PC-3 (cell line): ENCODE measurements at regions not wholly inside any gene's neighbourhood (a gene's known extent, or its start where the extent isn't known, plus 50 kb on each side); places are given as distances from the start of the nearest gene placed in this dataset.

Experiments
- ATAC-seq: fragments of 200-7000 bp; cut with Tn5 transposase; 2 replicates; pipeline ENCODE4 v1.9.1; 2020; ENCODE audit warnings: mild to moderate bottlenecking, moderate library complexity
- BruUV-seq: library from RNA; stranded (reverse); fragments of 400-500 nt; replicated peaks from 2 replicates; lab custom pipeline; 2021; lab: Mats Ljungman, UMichigan
- CTCF ChIA-PET: fragments of 300-600 bp; sonication (Branson Sonifier 250); formaldehyde crosslinking; loops from one replicate; lab custom pipeline; 2022; ENCODE audit warnings: antibody characterized with exemption; lab: Charles Lee
- POLR2A ChIA-PET: fragments of 300-600 bp; sonication (Branson Sonifier 250); formaldehyde crosslinking; loops from one replicate; lab custom pipeline; 2022; ENCODE audit warnings: antibody characterized with exemption; ENCODE audit not compliant: unreplicated experiment; lab: Charles Lee
- DNase-seq: peaks from one replicate; pipeline ENCODE4 v3.0.0-alpha.2; 2015
- H2AFZ ChIP-seq: fragments of 300-600 bp; sonication (generic); 2 replicates; pipeline ENCODE4 v1.6.0; 2016; ENCODE audit warnings: antibody characterized with exemption, low read length
- H3F3A ChIP-seq: fragments of 300-600 bp; sonication (generic); one replicate; pipeline ENCODE4 v1.6.0; 2017; ENCODE audit warnings: antibody characterized with exemption, low read length, control low read depth, mild to moderate bottlenecking; ENCODE audit not compliant: unreplicated experiment
- H3K27ac ChIP-seq: fragments of 300-600 bp; sonication (generic); 2 replicates; pipeline ENCODE4 v1.5.1; 2016; ENCODE audit warnings: mild to moderate bottlenecking, low read length
- H3K27me3 ChIP-seq: fragments of 300-600 bp; sonication (generic); 2 replicates; pipeline ENCODE4 v1.6.1; 2016; ENCODE audit warnings: low read length, mixed read lengths
- H3K36me3 ChIP-seq: fragments of 300-600 bp; sonication (generic); 2 replicates; pipeline ENCODE4 v1.6.1; 2016; ENCODE audit warnings: low read depth, mixed run types, low read length, mixed read lengths
- H3K4me1 ChIP-seq: fragments of 300-600 bp; sonication (generic); 2 replicates; pipeline ENCODE4 v1.5.1; 2016; ENCODE audit warnings: low read length; ENCODE audit not compliant: insufficient read depth
- H3K4me2 ChIP-seq: fragments of 300-600 bp; sonication (generic); 2 replicates; pipeline ENCODE4 v1.6.0; 2016; ENCODE audit warnings: low read length
- H3K4me3 ChIP-seq: fragments of 300-600 bp; sonication (generic); 2 replicates; pipeline ENCODE4 v1.5.1; 2016; ENCODE audit warnings: mild to moderate bottlenecking, low read length, mixed read lengths
- H3K79me2 ChIP-seq: fragments of 300-600 bp; sonication (generic); 2 replicates; pipeline ENCODE4 v1.6.1; 2017; ENCODE audit warnings: low read length, mixed read lengths
- H3K9ac ChIP-seq: fragments of 300-600 bp; sonication (generic); 2 replicates; pipeline ENCODE4 v1.6.0; 2016; ENCODE audit warnings: mild to moderate bottlenecking, low read length
- H3K9me2 ChIP-seq: fragments of 300-600 bp; sonication (generic); replicated peaks from 2 replicates; pipeline ENCODE4 v1.6.1; 2016; ENCODE audit warnings: mixed run types, low read length, mixed read lengths
- H3K9me3 ChIP-seq: fragments of 300-600 bp; sonication (generic); 2 replicates; pipeline ENCODE4 v1.6.1; 2016; ENCODE audit warnings: low read length, mixed read lengths
- H4K20me1 ChIP-seq: fragments of 300-600 bp; sonication (generic); 2 replicates; pipeline ENCODE4 v1.6.1; 2016; ENCODE audit warnings: low read length, mixed read lengths
- EZH2 ChIP-seq: fragments of 300-600 bp; sonication (generic); IDR thresholded peaks from one replicate; pipeline ENCODE4 v1.6.1; 2017; ENCODE audit warnings: antibody characterized with exemption, mild to moderate bottlenecking, low read length; ENCODE audit not compliant: unreplicated experiment
- EZH2phosphoT487 ChIP-seq: fragments of 300-600 bp; sonication (generic); IDR thresholded peaks from 2 replicates; pipeline ENCODE4 v1.6.1; 2018; ENCODE audit warnings: mild to moderate bottlenecking, antibody characterized with exemption, low read length, borderline replicate concordance
- intact Hi-C: fragments of 100-400 bp; cut with micrococcal nuclease; formaldehyde crosslinking; loops from 2 replicates; pipeline ENCODE4 v1.9.0; 2023
- TF ChIP-seq, protein P1 (sequence below): fragments of 300-600 bp; sonication (generic); conservative IDR thresholded peaks from 2 replicates; pipeline ENCODE4 v1.5.1; 2017; ENCODE audit warnings: antibody characterized with exemption, low read depth, mild to moderate bottlenecking, low read length

DNA sequence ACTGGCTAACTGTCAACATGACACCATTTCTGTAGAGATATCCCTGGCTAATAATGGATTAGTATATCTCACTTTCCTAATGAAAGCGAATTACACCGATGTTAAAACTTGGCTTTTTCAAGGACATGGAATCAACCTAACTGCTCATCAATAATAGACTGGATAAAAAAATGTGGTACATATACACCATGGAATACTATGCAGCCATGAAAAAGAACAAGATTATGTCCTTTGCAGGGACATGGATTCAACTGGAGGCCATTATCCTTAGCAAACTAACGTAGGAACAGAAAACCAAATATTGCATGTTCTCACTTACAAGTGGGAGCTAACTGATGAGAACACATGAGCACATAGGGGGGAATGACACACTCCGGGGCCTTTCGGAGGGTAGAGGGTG is 62.6 kb downstream of the ZIC1 start:
- no peak overlapping the region for H3K4me2 ChIP-seq
- H3K36me3 ChIP-seq: no peaks in the 10 kb centered on the region
- no peaks in the 10 kb centered on the region for H3K9me3 ChIP-seq
- H3K9me2 ChIP-seq: no peaks in the 10 kb centered on the region
- no peak for ATAC-seq
- no peak overlapping the region for H3K9ac ChIP-seq
- no peaks in the 10 kb centered on the region for H3K79me2 ChIP-seq
- no peak overlapping the region for H3K4me3 ChIP-seq
- no peak for DNase-seq
- TF ChIP-seq, protein P1, sequence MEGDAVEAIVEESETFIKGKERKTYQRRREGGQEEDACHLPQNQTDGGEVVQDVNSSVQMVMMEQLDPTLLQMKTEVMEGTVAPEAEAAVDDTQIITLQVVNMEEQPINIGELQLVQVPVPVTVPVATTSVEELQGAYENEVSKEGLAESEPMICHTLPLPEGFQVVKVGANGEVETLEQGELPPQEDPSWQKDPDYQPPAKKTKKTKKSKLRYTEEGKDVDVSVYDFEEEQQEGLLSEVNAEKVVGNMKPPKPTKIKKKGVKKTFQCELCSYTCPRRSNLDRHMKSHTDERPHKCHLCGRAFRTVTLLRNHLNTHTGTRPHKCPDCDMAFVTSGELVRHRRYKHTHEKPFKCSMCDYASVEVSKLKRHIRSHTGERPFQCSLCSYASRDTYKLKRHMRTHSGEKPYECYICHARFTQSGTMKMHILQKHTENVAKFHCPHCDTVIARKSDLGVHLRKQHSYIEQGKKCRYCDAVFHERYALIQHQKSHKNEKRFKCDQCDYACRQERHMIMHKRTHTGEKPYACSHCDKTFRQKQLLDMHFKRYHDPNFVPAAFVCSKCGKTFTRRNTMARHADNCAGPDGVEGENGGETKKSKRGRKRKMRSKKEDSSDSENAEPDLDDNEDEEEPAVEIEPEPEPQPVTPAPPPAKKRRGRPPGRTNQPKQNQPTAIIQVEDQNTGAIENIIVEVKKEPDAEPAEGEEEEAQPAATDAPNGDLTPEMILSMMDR: no peak
- TF ChIP-seq EZH2: no peak
- no peak for TF ChIP-seq EZH2phosphoT487
- H2AFZ ChIP-seq: no peak overlapping the region
- POLR2A ChIA-PET: no interaction called here
- no peaks in the 10 kb centered on the region for H4K20me1 ChIP-seq
- CTCF ChIA-PET: no interaction called here
- peaks cover 30% of the 10 kb centered on the region; the same call in 1 of the 2 replicates for H3K27me3 ChIP-seq
- no peaks in the 10 kb centered on the region for H3K4me1 ChIP-seq
- no peaks in the 10 kb centered on the region for H3F3A ChIP-seq
- BruUV-seq: no TSS peak
- intact Hi-C loops: no loop called here
- H3K27ac ChIP-seq: no peak overlapping the region

DNA sequence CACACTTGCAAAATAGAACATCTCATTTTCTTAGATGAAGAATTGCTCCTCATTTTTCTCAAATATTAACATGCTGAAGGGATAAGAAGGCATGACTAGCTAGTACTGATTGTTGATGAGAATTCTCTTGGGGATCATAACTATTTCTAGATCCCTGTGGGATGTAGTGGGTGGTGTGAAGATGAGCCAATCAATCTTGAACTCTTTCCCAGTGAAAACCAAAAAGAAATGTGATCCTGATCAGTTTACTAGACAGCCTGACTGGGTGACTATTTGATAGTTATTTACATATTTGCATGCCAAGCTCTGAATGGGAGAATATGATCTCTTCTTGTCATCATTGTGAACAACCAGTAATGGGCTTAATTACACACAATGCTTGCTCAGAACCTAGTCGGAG is 63.7 kb downstream of the ZIC1 start:
- no peaks in the 10 kb centered on the region for H3K4me1 ChIP-seq
- TF ChIP-seq, protein P1: no peak
- TF ChIP-seq EZH2: no peak
- no peak for TF ChIP-seq EZH2phosphoT487
- no peak overlapping the region for H3K27ac ChIP-seq
- intact Hi-C loops: no loop called here
- H2AFZ ChIP-seq: no peak overlapping the region
- no peaks in the 10 kb centered on the region for H3K9me2 ChIP-seq
- no peak overlapping the region for H3K4me3 ChIP-seq
- no peaks in the 10 kb centered on the region for H3F3A ChIP-seq
- no peak overlapping the region for H3K4me2 ChIP-seq
- no TSS peak for BruUV-seq
- peaks cover 25% of the 10 kb centered on the region; the same call in 1 of the 2 replicates for H3K27me3 ChIP-seq
- DNase-seq (no peak), ATAC-seq (no peak)
- H3K36me3 ChIP-seq: no peaks in the 10 kb centered on the region
- POLR2A ChIA-PET: no interaction called here
- H3K79me2 ChIP-seq: no peaks in the 10 kb centered on the region
- no peaks in the 10 kb centered on the region for H3K9me3 ChIP-seq
- CTCF ChIA-PET: no interaction called here
- H4K20me1 ChIP-seq: no peaks in the 10 kb centered on the region
- H3K9ac ChIP-seq: no peak overlapping the region

DNA sequence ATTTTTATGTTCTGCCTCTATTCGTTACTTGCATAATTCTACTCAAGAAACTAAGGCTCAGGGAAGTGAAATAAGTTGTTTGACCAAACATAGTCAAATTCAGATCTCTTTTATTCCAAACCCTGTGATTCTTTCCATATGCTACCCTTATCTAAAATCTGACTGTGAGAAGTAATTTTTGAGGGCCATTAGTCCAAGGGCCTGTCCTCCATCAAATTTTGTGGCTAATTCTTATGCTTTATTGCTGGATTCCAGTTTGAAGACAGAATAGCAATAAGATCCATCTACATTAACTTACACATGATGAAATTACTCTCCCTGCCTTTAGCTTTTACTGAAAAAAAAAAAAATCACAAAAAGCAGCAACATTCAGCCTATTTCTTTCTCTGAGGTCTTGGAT is 74.0 kb downstream of the ZIC1 start:
- Histone ChIP-seq H3K27ac (no peak overlapping the region), H3K9me3 (no peaks in the 10 kb centered on the region; the same call in 1 of the 2 replicates), H3K9ac (no peak overlapping the region), H2AFZ (no peak overlapping the region), H3K4me2 (no peak overlapping the region), H3K4me1 (no peaks in the 10 kb centered on the region), H3K79me2 (no peaks in the 10 kb centered on the region), H3K9me2 (no peaks in the 10 kb centered on the region), H3K4me3 (no peak overlapping the region), H4K20me1 (no peaks in the 10 kb centered on the region), H3K36me3 (no peaks in the 10 kb centered on the region), H3K27me3 (peaks cover 7% of the 10 kb centered on the region; the same call in 1 of the 2 replicates), H3F3A (no peaks in the 10 kb centered on the region)
- DNase-seq (no peak), ATAC-seq (no peak)
- BruUV-seq: no TSS peak
- TF ChIP-seq, protein P1: no peak
- no peak for TF ChIP-seq EZH2phosphoT487
- ChIA-PET CTCF (no interaction called here), POLR2A (no interaction called here)
- intact Hi-C loops: no loop called here
